PFSK-1 (cell line): ENCODE measurements at regions not wholly inside any gene's neighbourhood (a gene's known extent, or its start where the extent isn't known, plus 50 kb on each side); places are given as distances from the start of the nearest gene placed in this dataset.

Experiments
- FOXP2 ChIP-seq: optimal IDR thresholded peaks from 2 replicates; pipeline ENCODE3; 2011; ENCODE audit warnings: borderline replicate concordance, control low read depth, inconsistent platforms; ENCODE audit not compliant: insufficient read depth; ENCODE audit errors: extremely low read length, extremely low read depth
- POLR2AphosphoS5 ChIP-seq: IDR thresholded peaks from 2 replicates; pipeline ENCODE4 v1.6.1; 2012; ENCODE audit warnings: low read depth, mild to moderate bottlenecking, control low read depth, low read length, moderate library complexity
- SIN3A ChIP-seq: IDR thresholded peaks from 2 replicates; pipeline ENCODE4 v1.6.1; 2012; ENCODE audit warnings: mild to moderate bottlenecking, low read length, moderate library complexity, borderline replicate concordance; ENCODE audit not compliant: insufficient read depth
- TAF1 ChIP-seq: IDR thresholded peaks from 2 replicates; pipeline ENCODE4 v1.6.1; 2012; ENCODE audit warnings: low read length, control low read depth, borderline replicate concordance; ENCODE audit not compliant: insufficient read depth
- TF ChIP-seq, protein P1 (sequence below), 2 experiments: IDR thresholded peaks; 2 replicates each; pipeline versions ENCODE4 v1.6.1 to v1.8.0; 2011 to 2012; ENCODE audit warnings: low read depth in 2 of 2, low read length in 2 of 2, control low read depth in 1 of 2, inconsistent platforms in 1 of 2, mild to moderate bottlenecking in 1 of 2, moderate library complexity in 1 of 2; ENCODE audit not compliant: insufficient read depth in 1 of 2

DNA sequence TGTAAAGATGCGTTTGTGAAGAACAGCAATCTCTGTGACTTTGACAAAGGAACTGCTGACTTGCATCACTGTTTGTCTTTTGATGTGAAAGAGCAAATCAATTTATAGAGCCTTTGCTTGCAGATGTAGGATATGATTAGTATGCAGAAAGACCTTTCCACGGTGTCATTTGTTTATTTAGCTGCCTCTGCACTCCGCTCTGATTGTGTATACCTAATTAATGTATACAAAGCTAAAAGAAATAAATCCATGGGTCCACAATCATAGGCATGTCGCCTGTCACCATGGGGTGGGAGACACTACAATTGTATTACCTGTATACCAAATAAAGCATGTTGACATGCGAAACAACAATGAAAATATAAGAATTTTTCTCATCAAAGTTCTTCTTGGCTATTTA lies 410.7 kb downstream of the MZT1 start:
- no peak for TF ChIP-seq SIN3A
- no peak for TF ChIP-seq TAF1

DNA sequence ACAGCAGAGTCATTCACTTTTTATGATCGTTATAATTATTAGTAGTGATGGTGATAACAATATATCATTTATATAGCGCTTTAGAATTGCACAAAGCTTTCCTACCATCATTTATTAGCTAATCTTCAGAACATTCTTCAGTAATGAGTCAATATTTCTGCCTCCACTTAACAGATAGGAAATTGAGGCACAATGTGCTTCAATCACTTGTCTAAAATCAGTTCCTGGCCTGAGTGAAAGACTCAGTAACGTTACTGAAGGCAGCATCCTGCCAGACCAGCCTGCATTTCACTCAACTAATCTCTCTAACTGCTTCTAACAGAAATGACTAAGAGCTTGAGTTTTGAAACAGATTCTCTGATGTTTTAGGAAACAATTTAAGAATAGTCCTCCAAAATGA lies 412.1 kb downstream of the MZT1 start:
- TF ChIP-seq TAF1, result no peak
- no peak for TF ChIP-seq SIN3A
- TF ChIP-seq FOXP2, result no peak
- TF ChIP-seq, protein P1, sequence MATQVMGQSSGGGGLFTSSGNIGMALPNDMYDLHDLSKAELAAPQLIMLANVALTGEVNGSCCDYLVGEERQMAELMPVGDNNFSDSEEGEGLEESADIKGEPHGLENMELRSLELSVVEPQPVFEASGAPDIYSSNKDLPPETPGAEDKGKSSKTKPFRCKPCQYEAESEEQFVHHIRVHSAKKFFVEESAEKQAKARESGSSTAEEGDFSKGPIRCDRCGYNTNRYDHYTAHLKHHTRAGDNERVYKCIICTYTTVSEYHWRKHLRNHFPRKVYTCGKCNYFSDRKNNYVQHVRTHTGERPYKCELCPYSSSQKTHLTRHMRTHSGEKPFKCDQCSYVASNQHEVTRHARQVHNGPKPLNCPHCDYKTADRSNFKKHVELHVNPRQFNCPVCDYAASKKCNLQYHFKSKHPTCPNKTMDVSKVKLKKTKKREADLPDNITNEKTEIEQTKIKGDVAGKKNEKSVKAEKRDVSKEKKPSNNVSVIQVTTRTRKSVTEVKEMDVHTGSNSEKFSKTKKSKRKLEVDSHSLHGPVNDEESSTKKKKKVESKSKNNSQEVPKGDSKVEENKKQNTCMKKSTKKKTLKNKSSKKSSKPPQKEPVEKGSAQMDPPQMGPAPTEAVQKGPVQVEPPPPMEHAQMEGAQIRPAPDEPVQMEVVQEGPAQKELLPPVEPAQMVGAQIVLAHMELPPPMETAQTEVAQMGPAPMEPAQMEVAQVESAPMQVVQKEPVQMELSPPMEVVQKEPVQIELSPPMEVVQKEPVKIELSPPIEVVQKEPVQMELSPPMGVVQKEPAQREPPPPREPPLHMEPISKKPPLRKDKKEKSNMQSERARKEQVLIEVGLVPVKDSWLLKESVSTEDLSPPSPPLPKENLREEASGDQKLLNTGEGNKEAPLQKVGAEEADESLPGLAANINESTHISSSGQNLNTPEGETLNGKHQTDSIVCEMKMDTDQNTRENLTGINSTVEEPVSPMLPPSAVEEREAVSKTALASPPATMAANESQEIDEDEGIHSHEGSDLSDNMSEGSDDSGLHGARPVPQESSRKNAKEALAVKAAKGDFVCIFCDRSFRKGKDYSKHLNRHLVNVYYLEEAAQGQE (IDR thresholded peaks at IDR 0.05; ENCODE audit: insufficient read depth in 1 of 2, low read depth in 2 of 2, low read length in 2 of 2), result no peak
- TF ChIP-seq POLR2AphosphoS5, result no peak

DNA sequence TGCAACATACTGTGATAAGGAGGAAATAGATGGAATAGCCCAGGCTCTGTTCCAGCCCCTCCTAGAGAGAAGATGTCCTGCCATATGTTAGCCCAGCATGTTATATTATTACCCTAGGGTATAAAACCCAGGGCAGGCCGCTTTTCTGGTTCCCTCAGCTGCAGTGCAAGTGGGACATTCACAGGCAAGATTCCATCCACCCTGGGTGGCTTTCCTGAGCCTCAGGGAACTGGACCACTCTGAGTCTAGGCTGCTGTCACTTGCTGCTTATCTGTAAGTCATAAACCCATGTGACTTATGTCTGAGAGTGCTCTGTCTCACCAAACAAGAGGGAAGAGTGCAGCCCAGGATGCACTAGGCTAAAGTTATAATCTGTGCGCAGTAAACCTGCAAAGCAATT lies 413.2 kb downstream of the MZT1 start:
- no peak for TF ChIP-seq POLR2AphosphoS5
- no peak for TF ChIP-seq SIN3A
- TF ChIP-seq FOXP2, result no peak
- TF ChIP-seq, protein P1 (IDR thresholded peaks at IDR 0.05; ENCODE audit: insufficient read depth in 1 of 2, low read depth in 2 of 2, low read length in 2 of 2), result no peak
- no peak for TF ChIP-seq TAF1

DNA sequence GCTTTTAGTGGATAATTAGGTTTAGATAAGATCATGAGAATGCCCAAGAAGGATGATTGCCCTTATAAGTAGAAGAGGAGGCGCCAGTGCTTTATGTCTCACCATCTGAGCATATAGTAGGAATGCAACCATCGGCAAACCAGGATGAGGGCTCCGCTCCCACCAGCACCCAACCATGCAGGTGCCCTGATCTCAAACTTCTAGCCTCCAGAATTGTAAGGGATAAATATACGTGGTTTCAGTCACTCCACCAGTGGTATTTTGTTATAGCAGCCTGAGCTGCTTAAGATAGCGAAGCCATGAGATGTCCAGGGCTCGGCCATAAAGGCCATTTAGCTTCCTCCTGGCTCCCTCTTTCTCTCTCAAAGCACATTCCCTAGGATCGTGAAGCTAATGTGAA lies 413.9 kb downstream of the MZT1 start:
- TF ChIP-seq FOXP2 (no peak), POLR2AphosphoS5 (no peak), TAF1 (no peak), SIN3A (no peak)
- TF ChIP-seq, protein P1 (IDR thresholded peaks at IDR 0.05; ENCODE audit: insufficient read depth in 1 of 2, low read depth in 2 of 2, low read length in 2 of 2), result no peak

DNA sequence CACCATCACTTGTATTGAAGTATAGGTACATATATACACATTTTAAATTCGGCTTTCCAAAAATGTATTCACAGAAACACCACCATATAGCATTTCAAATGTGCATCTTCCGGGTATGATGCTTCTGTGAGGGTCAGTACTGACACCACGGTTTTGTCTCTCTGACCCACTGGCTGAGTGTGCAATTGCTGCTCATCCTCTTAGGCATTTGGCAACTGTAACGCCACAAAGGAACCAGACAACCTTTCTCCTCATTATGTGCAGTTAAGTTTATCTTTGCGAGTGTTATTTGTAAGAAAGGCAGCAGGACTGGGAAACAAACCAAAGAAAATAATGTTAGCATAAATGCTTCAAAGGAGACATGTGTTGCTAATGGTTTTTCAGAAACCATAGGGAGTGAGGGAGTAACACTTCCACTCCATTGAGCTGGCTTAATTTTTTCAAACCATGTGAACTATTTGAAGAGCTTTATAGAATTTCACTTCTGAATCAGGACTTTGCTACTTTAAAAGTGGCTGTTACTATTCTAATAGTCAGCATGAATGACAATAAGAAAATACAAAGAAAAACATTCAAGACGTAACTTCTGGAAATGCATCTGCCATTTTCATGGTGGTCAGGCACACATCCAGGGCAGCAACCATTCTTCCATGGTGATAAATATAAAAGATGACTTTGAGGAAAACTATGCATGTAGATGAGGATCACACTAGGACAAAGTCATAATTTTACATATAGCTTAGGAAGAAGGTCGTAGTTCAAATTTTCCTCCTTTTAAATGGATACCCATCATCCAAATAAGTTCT lies 423.3 kb downstream of the MZT1 start:
- no peak for TF ChIP-seq SIN3A
- TF ChIP-seq POLR2AphosphoS5, result no peak
- TF ChIP-seq, protein P1 (IDR thresholded peaks at IDR 0.05; ENCODE audit: insufficient read depth in 1 of 2, low read depth in 2 of 2, low read length in 2 of 2), result no peak
- TF ChIP-seq TAF1, result no peak
- no peak for TF ChIP-seq FOXP2
